NCI-H526 (cell line): ENCODE measurements at regions not wholly inside any gene's neighbourhood (a gene's known extent, or its start where the extent isn't known, plus 50 kb on each side); places are given as distances from the start of the nearest gene placed in this dataset.
A peak's percentile ranks its signal among the peaks of the same experiment; 100 is the strongest.
"Not testable (repeated sequence)": the region's sequence is repeated elsewhere in the genome, so short reads cannot be mapped to it uniquely, and the experiment has no call there.

Experiments
- DNase-seq, 2 experiments: peaks; one replicate each; lab custom pipeline; 2025; lab: John Stamatoyannopoulos, UW

GRCh38 chr4:110848787-110849186, 225.9 kb upstream of the PITX2 start:
- DNase-seq = no peak

DNA sequence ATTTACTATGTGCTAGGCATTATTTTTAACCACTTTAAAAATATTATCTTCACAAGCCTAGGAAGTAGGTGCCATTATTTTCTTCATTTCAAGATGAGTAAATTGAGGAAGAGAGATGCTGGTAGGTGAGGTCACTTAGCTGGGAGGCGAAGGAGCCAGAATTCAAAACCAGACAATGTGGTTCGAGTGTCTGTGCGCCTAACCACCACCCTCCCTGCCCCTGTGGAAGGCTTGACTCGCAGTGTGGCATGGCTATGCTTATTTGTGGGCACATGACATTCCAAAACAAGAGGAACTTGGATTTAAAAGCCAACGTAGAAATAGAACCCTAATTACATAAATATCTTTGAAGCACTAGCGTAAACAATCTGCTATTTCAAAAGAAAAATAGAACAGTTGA, 226.6 kb upstream of the PITX2 start:
- DNase-seq = no peak

DNA sequence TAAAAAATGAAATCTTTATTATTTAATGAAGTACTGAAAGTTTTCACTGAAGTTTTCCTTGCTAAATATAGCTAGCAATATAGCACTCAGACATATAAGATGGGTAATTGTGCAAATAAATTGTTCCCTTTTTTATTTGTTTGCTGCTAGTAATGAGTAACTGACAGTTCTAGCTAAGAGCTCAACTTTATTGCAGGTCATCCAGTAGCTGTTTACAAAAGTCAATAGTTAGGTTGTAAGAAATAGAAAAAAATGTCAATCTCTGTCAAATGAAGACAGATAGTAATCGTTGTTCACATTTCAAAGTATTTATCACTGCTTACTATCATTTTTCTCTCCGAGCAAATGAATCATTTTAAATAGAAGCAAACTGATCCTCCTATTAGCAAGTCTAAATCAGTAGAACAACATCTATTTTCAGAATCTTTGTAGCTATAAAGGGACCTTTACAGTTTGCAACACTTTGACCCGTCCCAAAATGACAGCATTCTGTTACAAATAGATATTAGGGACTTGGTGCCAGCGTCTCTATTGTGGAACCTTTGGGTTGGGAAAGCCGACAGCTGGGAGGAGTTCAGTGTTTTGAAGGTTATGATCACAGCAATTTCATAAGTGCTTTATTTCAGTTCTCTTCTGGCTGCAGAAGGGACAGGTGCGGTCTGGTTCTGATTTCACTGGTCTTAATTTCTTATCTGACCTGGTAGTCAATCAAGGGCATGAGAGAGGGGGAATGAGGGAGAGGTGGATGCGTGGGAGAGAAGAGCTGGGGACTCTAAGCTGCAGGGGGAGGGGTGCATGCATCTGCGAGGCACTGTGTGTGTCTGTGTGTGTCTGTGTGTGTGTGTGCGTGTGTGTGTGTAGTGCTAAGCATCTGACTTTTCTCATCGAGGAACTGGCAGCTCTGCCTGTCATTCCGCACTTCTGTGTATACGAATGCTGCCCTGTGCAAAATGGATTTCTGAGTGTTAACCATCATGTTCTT, 227.9 kb upstream of the PITX2 start:
- DNase-seq = peak in 1 of 2 experiments; percentile 18

GRCh38 chr4:110851989-110852388, 229.1 kb upstream of the PITX2 start:
- DNase-seq = no peak

DNA sequence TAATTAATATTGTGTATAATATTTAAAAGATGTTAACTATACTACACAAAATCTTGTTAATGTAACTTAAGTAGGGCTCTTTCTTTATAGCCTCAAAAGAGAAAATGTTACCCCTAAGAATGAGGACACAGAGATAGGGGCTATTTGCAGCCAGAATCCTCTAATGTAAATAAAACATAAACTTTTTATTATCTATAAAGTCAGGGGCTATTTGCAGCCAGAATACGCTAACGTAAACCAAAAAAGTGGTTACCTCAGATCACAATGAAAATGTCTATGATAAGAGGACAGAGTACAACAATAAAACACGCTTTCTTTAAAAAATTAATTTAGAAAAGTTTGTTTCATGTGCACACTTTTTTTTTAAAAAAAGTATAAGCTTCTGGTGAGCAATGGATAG, 229.9 kb upstream of the PITX2 start:
- no peak for DNase-seq

- DNase-seq = no peak
These were observed 230.4 kb upstream of the PITX2 start for GRCh38 chr4:110853242-110853641.

DNA sequence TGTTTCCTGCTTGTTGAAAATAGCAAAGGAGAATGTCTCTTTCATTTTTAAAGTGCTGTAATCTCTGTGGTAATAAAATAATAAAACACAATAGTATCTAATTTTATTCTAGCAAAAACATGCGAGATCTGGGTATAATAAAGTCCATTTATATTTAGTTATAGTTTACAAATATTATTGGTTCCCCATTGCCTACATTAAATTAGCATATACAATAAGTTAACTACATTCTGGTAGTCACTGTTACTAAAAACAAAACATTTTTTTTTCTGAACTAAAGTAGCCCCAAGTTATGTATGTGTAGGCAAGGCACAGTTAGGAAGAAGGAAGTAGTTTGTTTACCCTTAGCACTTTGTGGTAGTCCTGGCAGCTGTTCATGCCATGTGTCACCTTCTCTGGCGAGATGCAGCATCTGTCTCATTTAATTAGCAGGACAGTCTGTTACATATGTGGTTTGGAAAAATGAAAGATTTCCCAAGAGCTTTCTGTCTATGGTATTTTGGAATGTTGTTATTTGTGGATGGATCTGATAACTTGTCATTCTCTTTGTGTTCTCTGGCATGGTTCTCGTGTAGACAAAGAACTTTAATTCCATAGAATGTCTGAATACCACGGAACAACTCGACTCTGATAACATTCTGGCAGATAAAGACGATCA, 231.3 kb upstream of the PITX2 start:
- no peak for DNase-seq

GRCh38 chr4:110860125-110860524, 237.2 kb upstream of the PITX2 start:
- no peak for DNase-seq

- no peak for DNase-seq
These were observed 238.0 kb upstream of the PITX2 start for GRCh38 chr4:110860901-110861300.

GRCh38 chr4:110865611-110866259, 242.9 kb upstream of the PITX2 start:
- DNase-seq = no peak

DNA sequence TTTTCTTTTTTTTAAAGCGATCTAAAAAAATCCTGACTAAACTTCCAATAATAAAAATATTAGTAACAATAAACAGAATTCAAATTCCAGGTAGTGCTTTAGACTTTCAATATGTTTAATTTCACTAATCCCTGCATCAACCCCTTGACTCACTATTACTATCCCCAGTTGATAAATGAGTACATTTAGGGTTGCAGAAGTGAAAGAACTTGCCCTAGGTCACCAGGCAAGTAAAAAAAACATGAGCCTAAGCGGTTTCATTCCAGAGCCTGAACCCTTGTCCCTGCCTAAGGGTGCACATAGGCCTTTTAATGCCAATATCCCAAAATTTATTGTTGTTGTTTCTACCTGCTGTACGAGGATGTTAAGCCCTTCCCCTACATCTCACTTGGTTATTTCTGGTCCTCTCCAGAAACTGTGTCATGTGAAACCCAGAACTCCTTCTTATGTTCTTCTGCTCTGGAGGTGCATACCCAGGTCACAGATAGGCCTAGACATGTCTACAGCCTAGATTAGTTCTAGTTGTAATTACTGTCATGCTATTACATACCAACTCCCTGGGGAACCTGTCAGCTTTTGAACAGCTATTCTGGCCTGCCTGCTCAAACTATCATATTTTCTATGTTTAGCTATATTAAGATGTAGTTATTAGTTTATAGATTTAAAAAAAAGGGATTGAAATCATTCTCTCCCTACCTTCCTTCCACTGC, 244.5 kb upstream of the PITX2 start:
- DNase-seq = no peak

- no peak for DNase-seq
These were observed 245.3 kb upstream of the PITX2 start for GRCh38 chr4:110867981-110868720.

- DNase-seq = no peak
These were observed 246.2 kb upstream of the PITX2 start for GRCh38 chr4:110869114-110869513.

- DNase-seq = no peak
These were observed 247.1 kb upstream of the PITX2 start for GRCh38 chr4:110869862-110870572.

- not testable (repeated sequence) for DNase-seq
These were observed 253.3 kb upstream of the PITX2 start for GRCh38 chr4:110876214-110876613.

- DNase-seq = no peak
These were observed 254.0 kb upstream of the PITX2 start for GRCh38 chr4:110876866-110877265.

DNA sequence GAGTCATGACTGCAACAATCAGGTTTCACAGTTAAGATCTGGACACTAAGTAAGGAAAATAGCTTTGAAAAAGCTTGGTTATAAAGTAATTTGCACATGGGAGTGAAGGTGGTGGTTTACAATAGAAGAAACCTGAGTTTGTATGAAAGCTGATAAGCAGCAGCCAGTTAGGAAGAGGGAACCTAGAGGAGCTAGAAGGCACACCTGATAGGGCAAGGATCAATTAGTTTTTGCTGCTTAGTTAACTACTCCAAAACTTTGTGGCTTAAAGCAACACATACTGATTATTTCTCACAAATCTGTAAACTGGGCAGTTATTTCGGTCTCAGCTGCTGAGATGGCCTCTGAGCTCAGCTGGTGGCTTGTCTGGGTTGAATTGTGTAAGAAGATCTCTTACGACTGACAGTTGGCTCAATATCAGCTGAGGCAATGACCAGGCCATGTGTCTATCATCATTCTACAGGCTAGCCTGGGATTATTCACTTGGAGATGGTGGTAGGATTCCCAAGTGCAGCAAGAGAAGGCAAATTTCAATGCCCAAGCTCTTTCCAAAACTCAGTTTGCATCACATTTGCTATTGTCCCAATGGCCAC, 255.0 kb upstream of the PITX2 start:
- DNase-seq = no peak

- DNase-seq = no peak
These were observed 255.5 kb upstream of the PITX2 start for GRCh38 chr4:110878413-110878812.

GRCh38 chr4:110878956-110879355, 256.1 kb upstream of the PITX2 start:
- DNase-seq = no peak

- no peak for DNase-seq
These were observed 263.4 kb upstream of the PITX2 start for GRCh38 chr4:110886270-110886669.
